Transverse colon (tissue), 4 donors: ENCODE measurements at regions not wholly inside any gene's neighbourhood (a gene's known extent, or its start where the extent isn't known, plus 50 kb on each side); places are given as distances from the start of the nearest gene placed in this dataset.

Experiments used
- EP300 ChIP-seq: sonication (generic); formaldehyde crosslinking; IDR thresholded peaks from one replicate; pipeline ENCODE4 v1.6.1; 2017; ENCODE audit warnings: antibody characterized with exemption, low read depth
- POLR2A ChIP-seq: fragments of 450-650 bp; IDR thresholded peaks from one replicate; pipeline ENCODE4 v1.6.1; 2016; ENCODE audit warnings: antibody characterized with exemption, mild to moderate bottlenecking, moderate library complexity
- POLR2AphosphoS5 ChIP-seq, 3 donors: sonication (generic); formaldehyde crosslinking; IDR thresholded peaks; one replicate each; pipeline ENCODE4 v1.6.1; 2016; ENCODE audit warnings: antibody characterized with exemption in 3 of 3
- TF ChIP-seq, protein P1 (sequence below), 5 experiments: fragments of 200-600 bp in 3 of 5; fragments of 450-650 bp in 2 of 5; sonication (generic) in 3 of 5; IDR thresholded peaks; 1 replicate in 2 of 5; 2 replicates in 3 of 5; pipeline ENCODE4 v1.5.1; 2016 to 2017; ENCODE audit warnings: antibody characterized with exemption in 5 of 5, inconsistent platforms in 3 of 5, mild to moderate bottlenecking in 2 of 5, moderate library complexity in 1 of 5

- TF ChIP-seq EP300 (no peak), POLR2A (no peak), POLR2AphosphoS5 (IDR thresholded peaks at IDR 0.05) (no peak)
- TF ChIP-seq, protein P1, sequence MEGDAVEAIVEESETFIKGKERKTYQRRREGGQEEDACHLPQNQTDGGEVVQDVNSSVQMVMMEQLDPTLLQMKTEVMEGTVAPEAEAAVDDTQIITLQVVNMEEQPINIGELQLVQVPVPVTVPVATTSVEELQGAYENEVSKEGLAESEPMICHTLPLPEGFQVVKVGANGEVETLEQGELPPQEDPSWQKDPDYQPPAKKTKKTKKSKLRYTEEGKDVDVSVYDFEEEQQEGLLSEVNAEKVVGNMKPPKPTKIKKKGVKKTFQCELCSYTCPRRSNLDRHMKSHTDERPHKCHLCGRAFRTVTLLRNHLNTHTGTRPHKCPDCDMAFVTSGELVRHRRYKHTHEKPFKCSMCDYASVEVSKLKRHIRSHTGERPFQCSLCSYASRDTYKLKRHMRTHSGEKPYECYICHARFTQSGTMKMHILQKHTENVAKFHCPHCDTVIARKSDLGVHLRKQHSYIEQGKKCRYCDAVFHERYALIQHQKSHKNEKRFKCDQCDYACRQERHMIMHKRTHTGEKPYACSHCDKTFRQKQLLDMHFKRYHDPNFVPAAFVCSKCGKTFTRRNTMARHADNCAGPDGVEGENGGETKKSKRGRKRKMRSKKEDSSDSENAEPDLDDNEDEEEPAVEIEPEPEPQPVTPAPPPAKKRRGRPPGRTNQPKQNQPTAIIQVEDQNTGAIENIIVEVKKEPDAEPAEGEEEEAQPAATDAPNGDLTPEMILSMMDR (IDR thresholded peaks at IDR 0.05): no peak
Observed at GRCh38 chr1:199858171-199858570, 169.3 kb upstream of the NR5A2 start.
